Fibroblast of mammary gland (primary cell): ENCODE measurements at regions not wholly inside any gene's neighbourhood (a gene's known extent, or its start where the extent isn't known, plus 50 kb on each side); places are given as distances from the start of the nearest gene placed in this dataset.
"Not testable (repeated sequence)": the region's sequence is repeated elsewhere in the genome, so short reads cannot be mapped to it uniquely, and the experiment has no call there.

Experiments used
- DNase-seq: peaks from one replicate; pipeline ENCODE4 v3.0.0-alpha.2; 2010; ENCODE audit warnings: low read depth
- H3K4me3 ChIP-seq: 2 replicates; pipeline ENCODE4 v1.5.1; 2011; ENCODE audit warnings: low read depth, mild to moderate bottlenecking, low read length, moderate library complexity; ENCODE audit not compliant: control insufficient read depth
- TF ChIP-seq, protein P1 (sequence below): conservative IDR thresholded peaks from 2 replicates; pipeline ENCODE4 v1.5.1; 2011; ENCODE audit warnings: low read depth, low read length, inconsistent platforms; ENCODE audit not compliant: control insufficient read depth, insufficient read depth

DNA sequence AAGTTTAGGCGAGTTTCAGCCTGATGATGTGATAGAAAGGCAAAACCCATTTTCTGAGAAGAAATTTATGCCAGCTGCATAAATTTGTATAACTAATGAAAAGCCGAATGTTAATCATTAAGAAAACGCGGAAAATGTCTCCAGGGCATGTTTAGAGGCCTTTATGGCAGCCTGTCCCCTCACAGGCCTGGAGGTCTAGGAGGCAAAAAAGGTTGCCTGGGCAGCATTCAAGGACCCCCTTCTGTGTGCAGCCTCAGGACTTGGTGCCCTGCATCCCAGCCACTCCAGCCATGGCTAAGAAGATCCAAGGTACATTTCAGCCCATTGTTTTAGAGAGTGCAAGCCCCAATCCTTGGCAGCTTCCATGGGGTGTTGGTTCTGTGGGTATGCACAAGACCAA lies 614.2 kb downstream of the SLITRK5 start:
- DNase-seq = no peak

DNA sequence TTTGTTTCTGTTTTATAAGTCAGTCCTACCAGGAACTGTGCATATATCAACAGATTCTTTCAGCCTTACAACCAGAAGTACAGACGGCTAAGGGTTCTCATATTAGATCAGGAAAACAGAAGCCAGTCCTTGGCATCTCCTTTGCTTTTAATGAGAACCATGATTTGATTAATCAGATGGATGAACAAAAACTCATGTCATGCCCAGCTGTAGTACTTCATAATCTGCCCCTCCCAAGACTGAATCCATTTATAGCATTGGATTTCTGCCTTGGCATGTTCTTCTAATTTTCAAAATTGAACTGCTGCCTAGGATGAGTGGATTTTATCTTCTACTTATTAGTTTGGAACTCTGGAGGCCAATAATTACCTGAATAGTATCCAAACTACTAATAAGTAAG lies 617.2 kb downstream of the SLITRK5 start:
- TF ChIP-seq, protein P1, sequence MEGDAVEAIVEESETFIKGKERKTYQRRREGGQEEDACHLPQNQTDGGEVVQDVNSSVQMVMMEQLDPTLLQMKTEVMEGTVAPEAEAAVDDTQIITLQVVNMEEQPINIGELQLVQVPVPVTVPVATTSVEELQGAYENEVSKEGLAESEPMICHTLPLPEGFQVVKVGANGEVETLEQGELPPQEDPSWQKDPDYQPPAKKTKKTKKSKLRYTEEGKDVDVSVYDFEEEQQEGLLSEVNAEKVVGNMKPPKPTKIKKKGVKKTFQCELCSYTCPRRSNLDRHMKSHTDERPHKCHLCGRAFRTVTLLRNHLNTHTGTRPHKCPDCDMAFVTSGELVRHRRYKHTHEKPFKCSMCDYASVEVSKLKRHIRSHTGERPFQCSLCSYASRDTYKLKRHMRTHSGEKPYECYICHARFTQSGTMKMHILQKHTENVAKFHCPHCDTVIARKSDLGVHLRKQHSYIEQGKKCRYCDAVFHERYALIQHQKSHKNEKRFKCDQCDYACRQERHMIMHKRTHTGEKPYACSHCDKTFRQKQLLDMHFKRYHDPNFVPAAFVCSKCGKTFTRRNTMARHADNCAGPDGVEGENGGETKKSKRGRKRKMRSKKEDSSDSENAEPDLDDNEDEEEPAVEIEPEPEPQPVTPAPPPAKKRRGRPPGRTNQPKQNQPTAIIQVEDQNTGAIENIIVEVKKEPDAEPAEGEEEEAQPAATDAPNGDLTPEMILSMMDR = no peak
- no peak for DNase-seq
- no peak overlapping the region for H3K4me3 ChIP-seq

More for the DNA sequence above, 614.2 kb downstream of the SLITRK5 start:
- H3K4me3 ChIP-seq = no peak overlapping the region
- TF ChIP-seq, protein P1 = no peak

DNA sequence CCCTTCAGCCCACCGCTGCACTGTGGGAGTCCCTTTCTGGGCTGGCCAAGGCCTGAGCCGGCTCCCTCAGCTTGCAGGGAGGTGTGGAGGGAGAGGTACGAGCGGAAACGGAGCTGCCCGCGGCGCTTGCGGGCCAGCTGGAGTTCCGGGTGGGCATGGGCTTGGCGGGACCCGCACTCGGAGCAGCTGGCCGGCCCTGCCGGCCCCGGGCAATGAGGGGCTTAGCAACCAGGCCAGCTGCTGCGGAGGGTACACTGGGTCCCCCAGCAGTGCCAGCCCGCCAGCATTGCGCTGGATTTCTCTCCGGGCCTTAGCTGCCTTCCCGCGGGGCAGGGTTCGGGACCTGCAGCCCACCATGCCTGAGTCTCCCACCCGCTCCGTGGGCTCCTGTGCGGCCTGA lies 620.6 kb downstream of the SLITRK5 start:
- not testable (repeated sequence) for H3K4me3 ChIP-seq, DNase-seq

DNA sequence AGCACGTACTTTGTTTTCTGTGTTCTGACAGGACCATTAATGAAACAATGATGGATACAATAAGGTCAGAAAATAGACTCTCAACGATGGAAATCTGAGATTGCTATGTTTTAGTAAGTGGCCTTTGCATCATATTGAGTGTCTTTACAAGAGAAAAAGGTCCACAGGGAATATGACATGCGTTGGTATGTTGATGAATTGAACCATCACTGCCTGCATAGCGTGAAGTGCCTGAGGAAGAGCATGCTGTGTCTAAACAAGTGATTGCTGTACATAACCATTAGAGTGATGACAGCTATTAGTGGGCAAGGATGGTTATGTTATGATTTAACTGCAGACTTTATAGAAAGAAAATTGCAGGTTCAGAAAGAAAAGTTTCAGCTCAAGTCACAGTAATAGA lies 623.2 kb downstream of the SLITRK5 start:
- no peak for DNase-seq
- H3K4me3 ChIP-seq = no peak overlapping the region
- TF ChIP-seq, protein P1 = no peak

DNA sequence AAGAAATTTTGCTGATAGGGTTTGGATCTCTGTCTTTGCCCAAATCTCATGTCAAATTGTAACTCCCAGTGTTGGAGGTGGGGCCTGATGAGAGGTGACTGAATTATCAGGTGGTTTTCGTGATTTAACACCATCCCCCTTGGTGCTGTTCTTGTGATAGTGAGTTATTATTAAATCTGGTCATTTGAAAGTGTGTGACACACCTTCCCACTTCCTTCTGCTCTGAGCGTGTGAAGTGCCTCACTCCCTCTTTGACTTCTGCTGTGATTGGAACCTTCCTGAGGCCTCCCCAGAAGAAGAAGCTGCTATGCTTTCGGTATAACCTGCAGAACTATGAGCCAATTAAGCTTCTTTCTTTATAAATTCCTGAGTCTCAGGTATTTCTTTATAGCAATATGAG lies 632.0 kb downstream of the SLITRK5 start:
- H3K4me3 ChIP-seq = no peak overlapping the region
- TF ChIP-seq, protein P1 = no peak
- no peak for DNase-seq

DNA sequence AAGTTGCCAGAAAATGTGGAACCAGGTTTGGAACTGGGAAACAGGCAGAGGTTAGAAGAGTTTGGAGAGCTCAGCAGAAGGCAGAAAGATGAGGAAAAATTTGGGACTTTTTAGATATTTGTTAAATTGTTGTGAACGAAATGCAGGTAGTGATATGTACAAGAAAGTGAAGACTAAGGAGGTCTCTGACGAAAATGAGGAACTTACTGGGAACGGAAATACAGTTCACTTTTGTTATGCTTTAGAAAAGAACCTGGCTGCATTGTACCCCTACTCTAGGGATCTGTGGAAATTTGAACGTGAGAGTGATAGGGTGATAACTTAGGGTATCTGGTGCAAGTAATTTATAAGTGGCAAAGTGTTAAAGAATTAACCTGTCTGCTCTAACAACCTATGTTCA lies 632.4 kb downstream of the SLITRK5 start:
- TF ChIP-seq, protein P1 = no peak
- no peak for DNase-seq
- no peak overlapping the region for H3K4me3 ChIP-seq

DNA sequence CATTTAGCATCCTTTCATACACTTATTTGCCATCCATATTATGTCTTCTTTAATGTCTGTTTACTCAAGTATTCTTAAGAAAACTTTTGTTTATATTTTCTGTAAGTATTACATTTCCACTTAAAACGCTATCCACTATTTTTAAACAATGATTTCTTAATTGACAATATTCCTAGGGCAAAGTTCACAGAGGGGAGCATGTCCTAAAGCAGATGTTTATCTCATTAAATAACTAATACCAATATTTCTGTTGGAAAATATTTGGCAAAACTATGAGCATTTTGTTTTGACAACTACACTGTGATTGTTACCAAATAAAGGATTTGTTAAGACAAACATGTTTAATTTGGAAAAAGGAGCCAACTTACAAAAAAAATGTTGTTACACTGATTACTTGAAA lies 643.3 kb downstream of the SLITRK5 start:
- no peak for DNase-seq
- H3K4me3 ChIP-seq = no peak overlapping the region
- TF ChIP-seq, protein P1 = no peak

DNA sequence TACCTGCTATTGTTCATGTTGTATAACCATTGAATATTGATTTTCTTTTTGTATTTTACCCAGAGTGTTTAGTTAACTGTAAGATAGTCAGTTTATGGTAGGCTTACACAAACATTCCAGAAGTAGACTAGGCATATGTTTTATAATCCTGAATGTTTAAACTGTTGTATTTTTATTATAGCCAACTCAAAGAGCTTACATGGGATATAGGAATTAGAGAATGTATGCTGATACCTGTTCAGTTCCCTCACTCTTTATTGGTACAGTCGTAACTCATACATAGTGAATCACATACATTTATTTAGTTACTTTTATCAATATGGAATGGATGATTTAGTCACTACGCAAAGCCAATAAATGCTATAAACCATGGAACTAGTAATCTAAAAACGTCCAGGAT lies 657.9 kb downstream of the SLITRK5 start:
- H3K4me3 ChIP-seq = no peak overlapping the region
- TF ChIP-seq, protein P1 = no peak
- DNase-seq = no peak
